GM10266 (cell line): ENCODE measurements at regions not wholly inside any gene's neighbourhood (a gene's known extent, or its start where the extent isn't known, plus 50 kb on each side); places are given as distances from the start of the nearest gene placed in this dataset.
"Not testable (repeated sequence)": the region's sequence is repeated elsewhere in the genome, so short reads cannot be mapped to it uniquely, and the experiment has no call there.

ENCODE experiments used
- DNase-seq: peaks from one replicate; pipeline ENCODE4 v3.0.0; 2012; ENCODE audit errors: extremely low spot score
- TF ChIP-seq, protein P1 (sequence below): IDR thresholded peaks from 2 replicates; pipeline ENCODE4 v1.5.1; 2012; ENCODE audit warnings: mild to moderate bottlenecking, low read depth; ENCODE audit not compliant: control insufficient read depth, insufficient read depth; ENCODE audit errors: missing control alignments

DNA sequence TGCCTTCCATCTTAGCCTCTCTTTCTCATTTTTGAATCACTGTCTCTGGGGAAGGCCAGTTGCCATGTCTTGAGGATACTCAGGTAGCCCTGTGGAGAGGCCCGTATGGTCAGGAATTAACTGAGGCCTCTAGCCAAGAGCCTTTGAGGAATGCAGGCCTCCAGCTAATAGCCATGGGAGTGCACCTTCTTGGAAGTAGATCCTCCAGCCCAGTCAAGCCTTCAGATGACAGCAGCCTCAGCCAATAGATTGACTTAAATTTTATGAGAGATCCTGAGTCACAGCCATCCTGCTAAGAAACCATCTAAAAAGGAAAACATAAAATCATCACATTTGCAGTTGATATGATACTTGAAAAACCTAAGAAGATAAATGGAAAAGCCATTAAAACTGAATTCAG lies 112.5 kb upstream of the BNIP2 start:
- TF ChIP-seq, protein P1, sequence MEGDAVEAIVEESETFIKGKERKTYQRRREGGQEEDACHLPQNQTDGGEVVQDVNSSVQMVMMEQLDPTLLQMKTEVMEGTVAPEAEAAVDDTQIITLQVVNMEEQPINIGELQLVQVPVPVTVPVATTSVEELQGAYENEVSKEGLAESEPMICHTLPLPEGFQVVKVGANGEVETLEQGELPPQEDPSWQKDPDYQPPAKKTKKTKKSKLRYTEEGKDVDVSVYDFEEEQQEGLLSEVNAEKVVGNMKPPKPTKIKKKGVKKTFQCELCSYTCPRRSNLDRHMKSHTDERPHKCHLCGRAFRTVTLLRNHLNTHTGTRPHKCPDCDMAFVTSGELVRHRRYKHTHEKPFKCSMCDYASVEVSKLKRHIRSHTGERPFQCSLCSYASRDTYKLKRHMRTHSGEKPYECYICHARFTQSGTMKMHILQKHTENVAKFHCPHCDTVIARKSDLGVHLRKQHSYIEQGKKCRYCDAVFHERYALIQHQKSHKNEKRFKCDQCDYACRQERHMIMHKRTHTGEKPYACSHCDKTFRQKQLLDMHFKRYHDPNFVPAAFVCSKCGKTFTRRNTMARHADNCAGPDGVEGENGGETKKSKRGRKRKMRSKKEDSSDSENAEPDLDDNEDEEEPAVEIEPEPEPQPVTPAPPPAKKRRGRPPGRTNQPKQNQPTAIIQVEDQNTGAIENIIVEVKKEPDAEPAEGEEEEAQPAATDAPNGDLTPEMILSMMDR = no peak
- DNase-seq = no peak

DNA sequence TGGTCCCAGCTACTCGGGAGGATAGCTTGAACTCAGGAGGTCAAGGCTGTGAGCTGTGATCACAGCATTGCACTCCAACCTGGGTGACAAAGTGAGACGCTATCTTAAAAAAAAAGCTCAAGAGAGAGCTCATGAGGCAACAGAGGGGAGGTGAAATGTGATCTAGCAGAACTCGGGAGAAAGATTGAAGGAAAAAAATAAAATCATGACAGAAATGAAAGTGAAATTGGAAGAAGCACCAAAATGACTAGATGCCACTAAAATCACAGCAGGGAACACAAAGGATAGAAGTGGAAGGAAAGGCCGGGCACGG lies 109.4 kb upstream of the BNIP2 start:
- no peak for DNase-seq
- TF ChIP-seq, protein P1 = no peak

DNA sequence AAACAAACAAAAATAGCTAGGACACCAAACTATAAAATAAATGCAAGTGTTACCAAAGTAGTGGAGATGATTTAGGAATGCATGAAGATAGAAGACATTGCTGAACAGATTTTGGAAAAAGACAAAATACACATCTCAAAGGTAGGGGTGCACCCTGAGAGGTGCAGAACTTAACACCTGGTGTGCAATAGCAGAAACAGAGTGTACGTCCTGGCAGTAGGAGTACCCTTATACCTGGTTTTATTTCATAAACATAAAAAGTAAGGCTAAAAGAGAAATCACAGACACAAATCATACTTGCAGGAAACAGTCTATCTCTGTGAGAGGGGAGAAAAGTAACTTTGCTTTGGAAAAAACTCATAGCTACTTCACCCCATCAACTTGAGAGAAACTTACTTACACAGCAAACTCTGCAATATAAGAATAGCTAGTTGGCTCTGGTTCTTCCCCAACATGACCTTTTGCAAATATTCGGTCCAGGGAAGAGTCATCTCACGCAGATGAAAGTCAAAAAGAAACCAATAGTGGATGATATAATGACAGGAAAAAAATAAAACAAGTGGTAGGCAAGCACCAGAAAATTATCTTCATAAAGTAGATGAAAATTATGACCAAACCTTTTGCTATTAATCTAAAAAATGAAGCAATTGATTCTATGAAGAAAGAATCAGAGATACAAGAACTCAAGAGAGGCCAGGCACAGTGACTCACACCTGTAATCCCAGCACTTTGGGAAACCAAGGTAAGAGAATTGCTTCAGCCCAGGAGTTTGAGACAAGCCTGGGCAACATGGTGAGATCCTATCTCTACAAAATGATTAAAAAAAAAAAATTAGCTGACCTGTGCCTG lies 108.9 kb upstream of the BNIP2 start:
- peak; percentile 9 for DNase-seq

DNA sequence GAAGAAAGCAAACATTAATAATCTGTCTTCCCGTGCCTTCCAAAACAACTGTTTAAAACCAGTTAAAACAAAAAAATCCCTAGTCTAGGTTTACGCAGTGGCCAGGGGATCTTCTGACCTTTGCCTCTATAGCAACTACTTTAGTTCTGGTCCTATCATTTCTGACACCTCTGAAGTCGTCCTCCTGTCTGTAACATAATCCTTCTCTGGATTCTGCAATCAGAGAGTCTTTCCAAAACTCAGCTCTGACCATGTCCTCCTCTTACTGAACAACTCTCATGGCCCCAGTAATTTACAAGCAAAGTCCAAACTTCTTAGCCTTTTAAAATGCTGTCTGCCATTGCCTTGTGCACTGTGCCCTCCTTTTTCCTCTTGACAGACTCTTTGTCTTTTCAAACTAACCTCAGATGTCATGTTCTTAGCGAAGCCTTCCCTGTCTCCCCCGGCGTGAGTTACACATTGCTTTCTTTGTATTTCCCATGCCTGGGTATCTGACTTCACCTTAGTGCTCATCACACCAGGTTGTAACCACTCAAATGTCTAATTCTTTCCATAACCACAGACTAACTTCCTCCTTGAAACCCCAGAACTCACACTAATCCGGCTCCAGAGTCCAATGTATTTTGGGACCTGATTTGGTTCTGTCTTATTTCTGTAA lies 105.2 kb upstream of the BNIP2 start:
- TF ChIP-seq, protein P1 = no peak
- DNase-seq = no peak

More for the DNA sequence above, 108.9 kb upstream of the BNIP2 start:
- TF ChIP-seq, protein P1 = no peak

DNA sequence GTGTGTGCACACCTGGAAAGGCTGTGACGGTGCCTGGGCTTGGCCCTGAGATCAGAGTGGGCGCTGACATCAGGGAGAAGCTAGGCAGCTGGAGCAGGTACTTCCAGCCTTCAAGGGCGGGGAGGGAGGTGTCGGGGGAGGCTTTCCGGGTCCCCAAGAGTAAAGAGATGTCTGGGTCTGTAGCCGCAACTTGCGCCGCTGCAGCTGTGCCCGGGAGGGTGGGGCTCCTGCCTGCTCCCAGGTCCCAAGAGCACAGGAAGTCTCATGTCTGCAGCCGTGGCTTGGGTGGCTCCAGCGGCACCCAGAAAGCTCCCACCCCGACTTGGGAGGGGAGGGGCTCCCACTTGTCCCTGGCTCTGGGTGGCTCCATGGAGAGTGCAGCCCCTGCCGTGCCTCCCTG lies 103.2 kb upstream of the BNIP2 start:
- no peak for DNase-seq

DNA sequence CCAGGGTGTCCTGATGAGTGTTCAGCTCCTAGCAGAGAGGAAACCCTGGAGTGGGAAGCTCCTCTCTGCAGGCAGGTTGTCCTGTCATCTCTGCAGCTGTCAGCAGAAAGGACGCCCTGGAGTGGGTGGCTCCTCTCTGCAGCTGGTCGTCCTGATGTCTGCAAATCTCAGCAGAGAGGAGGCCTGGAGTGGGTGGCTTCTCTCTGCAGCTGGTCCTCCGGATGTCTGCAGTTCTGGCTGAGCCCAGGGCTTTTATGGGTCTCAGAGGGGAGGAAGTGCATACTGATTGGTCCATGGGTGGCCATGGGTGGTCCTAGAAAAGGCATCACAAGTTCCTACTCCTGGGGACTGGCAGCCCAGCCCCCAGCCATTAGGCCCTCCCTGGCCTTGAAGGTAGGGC lies 102.6 kb upstream of the BNIP2 start:
- TF ChIP-seq, protein P1 = no peak
- no peak for DNase-seq

More for the DNA sequence above, 103.2 kb upstream of the BNIP2 start:
- TF ChIP-seq, protein P1 = no peak

DNA sequence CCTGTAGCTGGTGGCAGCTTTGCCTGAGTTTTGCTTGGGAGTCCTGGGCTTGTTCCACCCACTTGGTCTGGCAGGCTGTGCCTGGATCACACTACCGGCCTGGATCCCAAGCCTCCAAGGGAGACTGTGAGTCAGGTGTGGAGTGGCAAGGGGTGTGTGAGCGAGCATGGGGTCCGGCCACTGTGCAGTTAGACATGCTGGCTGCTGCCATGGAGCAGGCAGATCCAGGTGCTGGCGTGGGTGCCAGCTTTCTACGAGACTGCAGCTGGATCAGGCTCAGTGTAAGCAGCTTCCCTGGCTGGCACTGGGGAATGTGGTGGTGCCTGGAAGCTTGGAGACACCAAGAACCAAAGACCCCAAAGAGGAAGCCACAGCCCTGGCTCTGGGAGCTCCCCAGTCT lies 102.0 kb upstream of the BNIP2 start:
- TF ChIP-seq, protein P1 = no peak
- DNase-seq = no peak

DNA sequence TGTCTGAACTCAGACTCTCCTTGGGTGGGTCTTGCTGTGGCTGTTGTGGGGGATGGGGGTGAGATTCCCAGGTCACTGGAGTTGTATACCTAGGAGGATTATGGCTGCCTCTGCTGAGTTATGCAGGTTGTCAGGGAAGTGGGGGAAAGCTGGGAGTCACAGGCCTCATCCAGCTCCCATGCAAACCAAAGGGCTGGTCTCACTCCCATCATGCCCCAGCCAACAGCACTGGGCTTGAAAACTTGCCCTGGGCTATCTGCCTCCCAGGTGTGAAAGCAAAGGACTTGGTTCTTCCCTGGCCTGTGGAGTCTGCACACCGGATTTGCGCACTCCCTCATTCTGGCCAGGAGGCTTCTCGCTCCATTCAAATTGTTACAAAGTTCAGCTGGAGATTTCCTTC lies 97.3 kb upstream of the BNIP2 start:
- not testable (repeated sequence) for DNase-seq

DNA sequence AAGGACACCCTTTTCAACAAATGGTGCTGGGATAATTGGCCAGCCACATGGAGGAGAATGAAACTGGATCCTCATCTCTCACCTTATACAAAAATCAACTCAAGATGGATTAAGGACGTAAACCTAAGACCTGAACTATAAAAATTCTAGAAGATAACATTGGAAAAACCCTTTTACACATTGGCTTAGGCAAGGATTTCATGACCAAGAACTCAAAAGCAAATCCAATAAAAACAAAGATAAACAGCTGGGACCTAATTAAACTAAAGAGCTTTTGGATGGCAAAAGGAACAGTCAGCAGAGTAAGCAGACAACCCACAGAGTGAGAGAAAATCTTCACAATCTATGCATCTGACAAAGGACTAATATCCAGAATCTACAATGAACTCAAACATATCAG lies 96.9 kb upstream of the BNIP2 start:
- DNase-seq = not testable (repeated sequence)

DNA sequence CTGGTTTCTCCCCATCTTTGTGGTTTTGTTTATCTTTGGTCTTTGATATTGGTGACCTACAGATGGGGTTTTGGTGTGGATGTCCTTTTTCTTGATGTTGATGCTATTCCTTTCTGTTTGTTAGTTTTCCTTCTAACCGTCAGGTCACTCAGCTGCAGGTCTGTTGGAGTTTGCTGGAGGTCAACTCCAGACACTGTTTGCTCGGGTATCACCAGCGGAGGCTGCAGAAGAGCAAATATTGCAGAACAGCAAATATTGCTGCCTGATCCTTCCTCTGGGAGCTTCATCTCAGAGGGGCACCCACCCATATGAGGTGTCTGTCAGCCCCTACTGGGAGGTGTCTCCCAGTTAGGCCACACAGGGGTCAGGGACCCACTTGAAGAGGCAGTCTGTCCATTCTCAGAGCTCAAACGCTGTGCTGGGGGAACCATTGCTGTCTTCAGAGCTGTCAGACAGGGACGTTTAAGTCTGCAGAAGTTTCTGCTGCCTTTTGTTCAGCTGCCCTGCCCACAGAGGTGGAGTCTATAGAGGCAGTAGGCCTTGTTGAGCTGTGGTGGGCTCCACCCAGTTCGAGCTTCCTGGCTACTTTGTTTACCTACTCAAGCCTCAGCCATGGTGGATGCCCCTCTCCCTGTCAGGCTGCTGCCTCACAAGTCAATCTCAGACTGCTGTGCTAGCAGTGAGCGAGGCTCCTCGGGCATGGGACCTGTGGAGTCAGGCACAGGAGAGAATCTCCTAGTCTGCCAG lies 94.8 kb upstream of the BNIP2 start:
- DNase-seq = not testable (repeated sequence)
